HepG2 (cell line): ENCODE measurements at regions not wholly inside any gene's neighbourhood (a gene's known extent, or its start where the extent isn't known, plus 50 kb on each side); places are given as distances from the start of the nearest gene placed in this dataset.
A peak's percentile ranks its signal among the peaks of the same experiment; 100 is the strongest.

ENCODE experiments used
- ATAC-seq: fragments of 200-7000 bp; cut with Tn5 transposase; 3 replicates; pipeline ENCODE4 v1.9.1; 2020; ENCODE audit warnings: mild to moderate bottlenecking, moderate library complexity
- BruUV-seq: library from RNA; stranded (reverse); fragments of 400-500 nt; replicated peaks from 2 replicates; lab custom pipeline; 2021; lab: Mats Ljungman, UMichigan
- CTCF ChIA-PET: fragments of 300-600 bp; formaldehyde crosslinking; extraction: SDS; loops from one replicate; lab custom pipeline; 2021; ENCODE audit warnings: low total read pairs, inconsistent platforms, low intra/inter-chr PET ratio; lab: Yijun Ruan, JAX
- POLR2A ChIA-PET: fragments of 350-600 bp; sonication (Branson Sonifier 250); formaldehyde crosslinking; loops from one replicate; lab custom pipeline; 2020; ENCODE audit warnings: antibody characterized with exemption, inconsistent platforms; lab: Yijun Ruan, JAX
- DNase-seq: peaks from one replicate; pipeline ENCODE4 v3.0.0-alpha.2; 2015; ENCODE audit warnings: low spot score
- FAIRE-seq: peaks from 3 replicates; lab custom pipeline; 2011; peaks lifted over from hg19 to GRCh38; lab: Jason Lieb, UNC
- H2AFZ ChIP-seq: one replicate; pipeline ENCODE4 v1.6.1; 2011; ENCODE audit warnings: low read length, inconsistent platforms
- H3K27ac ChIP-seq: fragments of 300-600 bp; 3 replicates; pipeline ENCODE4 v1.8.0; 2011; ENCODE audit warnings: mixed run types, mild to moderate bottlenecking, mixed read lengths, low read length, inconsistent platforms; ENCODE audit not compliant: insufficient read depth; ENCODE audit errors: extremely low read length
- H3K27me3 ChIP-seq, 2 experiments: fragments of 200-600 bp in 1 of 2; 2 replicates in 1 of 2; 3 replicates in 1 of 2; pipeline versions ENCODE4 v1.6.0 to v1.8.0; 2011; ENCODE audit warnings: low read length in 2 of 2, mild to moderate bottlenecking in 2 of 2, moderate library complexity in 2 of 2, inconsistent platforms in 1 of 2; ENCODE audit not compliant: insufficient read depth in 2 of 2, control insufficient read depth in 1 of 2
- H3K36me3 ChIP-seq, 2 experiments: fragments of 200-600 bp in 1 of 2; replicated peaks in 1 of 2; 2 replicates in 1 of 2; 3 replicates in 1 of 2; pipeline versions ENCODE4 v1.5.1 to v1.8.0; 2011; ENCODE audit warnings: low read length in 2 of 2, inconsistent platforms in 1 of 2; ENCODE audit not compliant: insufficient read depth in 2 of 2, control insufficient read depth in 1 of 2
- H3K4me1 ChIP-seq: 2 replicates; pipeline ENCODE4 v1.5.1; 2012; ENCODE audit warnings: low read length, inconsistent platforms; ENCODE audit not compliant: insufficient read depth
- H3K4me2 ChIP-seq: 2 replicates; pipeline ENCODE4 v1.6.0; 2011; ENCODE audit warnings: low read depth, low read length, inconsistent platforms
- H3K4me3 ChIP-seq, 3 experiments: fragments of 200-600 bp in 1 of 3; sonication (generic), shearing (Covaris generic) in 1 of 3; replicated peaks in 1 of 3; 2 replicates each; pipeline ENCODE4 v1.5.1; 2011 to 2016; ENCODE audit warnings: low read length in 3 of 3, inconsistent platforms in 2 of 3, low read depth in 2 of 3, mild to moderate bottlenecking in 2 of 3, control low read depth in 1 of 3, mixed read lengths in 1 of 3; ENCODE audit not compliant: insufficient read depth in 1 of 3
- H3K79me2 ChIP-seq: one replicate; pipeline ENCODE4 v1.6.1; 2011; ENCODE audit warnings: low read length, inconsistent platforms; ENCODE audit not compliant: insufficient read depth
- H3K9ac ChIP-seq: 2 replicates; pipeline ENCODE4 v1.6.0; 2011; ENCODE audit warnings: mild to moderate bottlenecking, low read depth, low read length, inconsistent platforms; ENCODE audit not compliant: insufficient read depth
- H3K9me3 ChIP-seq: 2 replicates; pipeline ENCODE4 v1.5.1; 2012; ENCODE audit warnings: mild to moderate bottlenecking, low read length
- H4K20me1 ChIP-seq: 2 replicates; pipeline ENCODE4 v1.6.0; 2011; ENCODE audit warnings: inconsistent platforms, mild to moderate bottlenecking, low read length, moderate library complexity; ENCODE audit not compliant: insufficient read depth
- CREBL2 ChIP-seq: sonication (generic); formaldehyde crosslinking; IDR thresholded peaks from 2 replicates; pipeline ENCODE4 v1.8.1; 2023; ENCODE audit warnings: missing genetic modification reagents, mild to moderate bottlenecking, borderline replicate concordance
- IRF9 ChIP-seq: sonication (generic); formaldehyde crosslinking; IDR thresholded peaks from 2 replicates; pipeline ENCODE4 v1.8.0; 2022; ENCODE audit warnings: missing genetic modification reagents, mild to moderate bottlenecking, borderline replicate concordance
- MAFK ChIP-seq, 2 experiments: IDR thresholded peaks in 1 of 2; conservative IDR thresholded peaks in 1 of 2; 2 replicates each; pipeline ENCODE4 v1.6.1; 2011; ENCODE audit warnings: improper control_type of control experiment in 2 of 2, low read length in 2 of 2
- NR2F1 ChIP-seq, 2 experiments: fragments of 450-650 bp in 1 of 2; formaldehyde crosslinking in 1 of 2; IDR thresholded peaks; 2 replicates each; pipeline versions ENCODE4 v1.5.0 to v1.6.1; 2016 to 2020; ENCODE audit warnings: mild to moderate bottlenecking in 1 of 2, missing compliant biosample characterization in 1 of 2, missing genetic modification reagents in 1 of 2, moderate library complexity in 1 of 2
- TFAP4 ChIP-seq: sonication (generic); IDR thresholded peaks from 2 replicates; pipeline ENCODE4 v1.6.1; 2016; ENCODE audit warnings: low read depth, borderline replicate concordance
- THRA ChIP-seq: sonication (generic); formaldehyde crosslinking; IDR thresholded peaks from 2 replicates; pipeline ENCODE4 v1.4.0; 2020; ENCODE audit warnings: missing genetic modification reagents, borderline replicate concordance
- ZNF276 ChIP-seq: sonication (generic); formaldehyde crosslinking; IDR thresholded peaks from 2 replicates; pipeline ENCODE4 v1.4.0; 2020; ENCODE audit warnings: mild to moderate bottlenecking, low read depth, missing genetic modification reagents
- ZSCAN21 ChIP-seq: sonication (generic); formaldehyde crosslinking; IDR thresholded peaks from 2 replicates; pipeline ENCODE4 v1.8.0; 2022; ENCODE audit warnings: mild to moderate bottlenecking, missing genetic modification reagents, moderate library complexity, borderline replicate concordance
- WGBS: methylation state at CpG from one replicate; pipeline ENCODE4 v1.1.6; 2017; ENCODE audit warnings: low lambda C conversion rate; 5-methylcytosine and 5-hydroxymethylcytosine counted together
- in situ Hi-C: cut with HindIII; loops from 2 replicates; pipeline ENCODE4 v1.10.0; 2017; ENCODE audit warnings: low pct_unique_long_range_greater_than_20kb; ENCODE audit not compliant: extremely low pct_ligation_motif_present
- intact Hi-C: fragments of 100-400 bp; cut with micrococcal nuclease; formaldehyde crosslinking; loops from one replicate; pipeline ENCODE4 v1.10.0; 2022; ENCODE audit not compliant: unreplicated experiment

GRCh38 chr13:110055089-110055488 lies 251.9 kb downstream of the COL4A1 start (continued):
- TF ChIP-seq NR2F1 (CRISPR knock-in tag; IDR thresholded peaks at IDR 0.05), result no peak
- no peak for TF ChIP-seq TFAP4
- no peak for TF ChIP-seq IRF9 (CRISPR knock-in tag)
- TF ChIP-seq THRA, result no peak
- TF ChIP-seq ZSCAN21 (CRISPR knock-in tag), result no peak
- no peak for TF ChIP-seq CREBL2 (CRISPR knock-in tag)

- Histone ChIP-seq H3K27me3 (no peaks in the 10 kb centered on the region), H3K4me1 (no peaks in the 10 kb centered on the region), H3K9ac (no peak overlapping the region), H2AFZ (no peak overlapping the region), H3K4me3 (no peak overlapping the region), H3K9me3 (no peaks in the 10 kb centered on the region), H3K4me2 (no peak overlapping the region), H3K36me3 (no peaks in the 10 kb centered on the region), H3K27ac (no peak overlapping the region), H4K20me1 (no peaks in the 10 kb centered on the region), H3K79me2 (no peaks in the 10 kb centered on the region)
- ATAC-seq (no peak), DNase-seq (no peak), FAIRE-seq (no peak)
- 73% methylated on average over 12 of the region's 13 CpGs for whole genome bisulfite sequencing
- intact Hi-C loops, result no loop called here
- BruUV-seq, result no TSS peak
- in situ Hi-C loops, result no loop called here
- CTCF ChIA-PET, result no interaction called here
- POLR2A ChIA-PET, result no interaction called here
- TF ChIP-seq ZNF276 (no peak), MAFK (conservative IDR thresholded peaks at IDR 0.05 in 1 of 2, IDR thresholded peaks at IDR 0.05 in 1 of 2; ENCODE audit: low read length in 2 of 2) (0 out of 4 replicates have a peak, but pooled peaks have one; percentile 10 to 12)
Observed at GRCh38 chr13:110054041-110054440, 252.9 kb downstream of the COL4A1 start.
